ENCODE measurements at regions not wholly inside any gene's neighbourhood (a gene's known extent, or its start where the extent isn't known, plus 50 kb on each side); places are given as distances from the start of the nearest gene placed in this dataset.
A peak's percentile ranks its signal among the peaks of the same experiment; 100 is the strongest.
"Not testable (repeated sequence)": the region's sequence is repeated elsewhere in the genome, so short reads cannot be mapped to it uniquely, and the experiment has no call there.

DNA sequence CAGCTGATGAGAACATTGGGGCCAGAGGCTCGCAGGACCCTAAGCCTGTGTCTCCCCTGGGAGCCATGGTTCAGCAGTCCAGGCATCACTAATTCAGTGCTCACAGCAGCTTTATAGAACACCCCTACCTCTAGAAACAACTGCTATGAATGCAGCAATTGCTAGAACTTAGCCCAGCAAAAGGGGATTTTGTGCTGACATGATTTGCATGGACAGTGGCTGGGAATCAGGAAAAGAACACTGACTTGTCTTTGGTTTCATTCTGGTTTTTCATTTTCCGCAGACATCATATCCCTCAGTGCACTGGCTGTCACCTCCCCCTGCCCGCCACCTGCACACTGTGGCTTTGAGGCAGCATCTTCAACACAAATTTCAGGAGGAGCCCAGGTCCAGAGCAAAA, 3964.9 kb upstream of the TPTE start:
- not testable (repeated sequence) for DNase-seq (ENCODE audit: low read depth)

- DNase-seq (ENCODE audit: low read depth), result not testable (repeated sequence)
These were observed 3964.0 kb upstream of the TPTE start for GRCh38 chr21:6557415-6557814.

- not testable (repeated sequence) for DNase-seq (ENCODE audit: low read depth)
These were observed 3960.2 kb upstream of the TPTE start for GRCh38 chr21:6561168-6561567.

DNA sequence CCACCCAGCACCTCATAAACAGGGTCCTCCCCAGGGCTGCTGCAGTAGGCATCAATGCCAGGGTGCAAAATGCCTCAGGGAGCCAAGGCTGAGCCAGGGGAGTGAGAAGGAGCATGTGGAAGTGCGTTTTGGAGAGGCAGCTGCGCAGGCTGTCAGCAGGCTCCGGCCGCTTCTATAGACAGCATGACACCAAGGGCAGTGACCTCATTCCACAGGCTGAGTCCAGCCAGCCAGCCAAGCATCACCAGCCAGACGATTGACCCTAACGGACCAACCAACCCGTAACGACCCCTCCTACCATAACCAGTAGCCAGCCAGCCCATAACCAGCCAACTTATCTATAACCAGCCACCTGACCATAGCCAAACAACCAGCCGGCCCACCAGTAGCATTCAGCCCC, 3959.8 kb upstream of the TPTE start:
- not testable (repeated sequence) for DNase-seq (ENCODE audit: low read depth)

DNA sequence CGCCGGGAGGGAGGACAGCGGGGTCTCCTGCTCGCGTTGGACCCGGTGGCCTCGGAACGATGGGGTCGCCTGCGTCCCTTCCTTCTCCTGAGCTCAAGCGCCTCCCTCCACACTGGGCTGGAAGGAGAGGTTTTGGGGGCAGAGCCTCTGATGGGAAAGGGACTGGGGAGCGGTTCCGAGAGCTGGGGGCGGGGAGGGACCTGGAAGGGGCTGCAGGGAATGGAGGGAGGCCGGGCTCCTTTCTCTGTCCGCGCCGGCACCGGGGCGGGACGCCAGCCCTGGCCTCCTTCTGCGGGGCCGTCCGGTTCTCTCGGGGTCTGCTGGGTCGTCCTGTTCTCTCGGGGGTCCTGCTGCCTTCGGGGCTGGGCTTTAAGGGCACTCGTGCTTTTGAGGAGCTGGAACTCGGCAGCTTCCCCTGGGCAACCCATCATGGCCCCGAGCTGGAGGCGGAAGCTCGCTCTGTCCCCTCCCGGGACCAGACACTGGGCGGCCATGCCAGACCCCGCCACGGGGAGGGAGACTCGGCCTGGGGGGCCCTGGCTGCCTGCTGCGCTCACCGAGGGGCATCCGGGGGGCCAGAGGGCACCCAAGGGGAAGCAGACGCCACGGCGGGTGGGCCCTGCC, 3956.7 kb upstream of the TPTE start:
- DNase-seq (ENCODE audit: low read depth), result not testable (repeated sequence)

- DNase-seq (ENCODE audit: low read depth), result peak; percentile 31
These were observed 3955.9 kb upstream of the TPTE start for GRCh38 chr21:6565190-6566094.

- DNase-seq (ENCODE audit: low read depth), result not testable (repeated sequence)
These were observed 3953.8 kb upstream of the TPTE start for GRCh38 chr21:6567542-6567941.

- DNase-seq (ENCODE audit: low read depth), result not testable (repeated sequence)
These were observed 3952.2 kb upstream of the TPTE start for GRCh38 chr21:6569152-6569551.

DNA sequence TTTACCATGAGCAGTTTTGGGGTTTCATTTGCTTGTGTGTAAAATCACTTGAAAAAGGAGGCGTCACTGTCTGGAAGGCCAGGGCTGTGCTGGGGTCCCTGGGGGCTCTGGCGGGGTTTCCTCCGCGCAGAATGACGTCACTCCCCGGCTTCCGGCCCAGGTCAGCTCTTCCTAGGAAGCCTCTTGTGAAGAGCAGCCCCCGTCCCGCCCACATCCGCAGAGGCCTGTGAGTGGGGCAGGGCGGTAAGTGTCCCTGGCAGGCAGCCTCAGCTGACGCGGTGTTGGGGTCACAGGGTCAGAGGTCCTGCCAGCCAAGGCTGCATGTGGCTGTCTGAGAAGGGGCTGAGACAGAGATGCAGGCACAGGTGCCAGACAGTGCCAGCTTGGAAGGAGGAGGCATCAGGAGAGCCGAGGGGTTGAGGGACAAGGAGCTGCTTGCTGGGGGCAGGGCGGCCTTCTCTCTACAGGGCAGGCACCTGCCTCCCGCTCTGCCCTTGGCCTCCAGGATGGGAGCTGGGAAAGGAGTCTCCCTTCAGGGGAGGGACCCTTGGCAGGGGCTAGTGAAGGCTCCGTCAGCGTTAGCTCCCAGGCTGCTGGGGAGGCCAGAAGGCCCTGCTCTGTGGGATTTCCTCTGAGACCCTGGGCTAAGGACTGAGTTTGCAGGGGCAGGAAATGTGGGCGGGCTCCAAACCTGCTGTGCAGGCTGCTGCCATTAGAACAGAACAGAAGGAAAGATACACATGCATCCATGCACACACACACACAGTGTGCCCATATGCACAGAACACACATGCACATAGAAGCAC, 3951.6 kb upstream of the TPTE start:
- not testable (repeated sequence) for DNase-seq (ENCODE audit: low read depth)

- not testable (repeated sequence) for DNase-seq (ENCODE audit: low read depth)
These were observed 3950.5 kb upstream of the TPTE start for GRCh38 chr21:6570700-6571368.

DNA sequence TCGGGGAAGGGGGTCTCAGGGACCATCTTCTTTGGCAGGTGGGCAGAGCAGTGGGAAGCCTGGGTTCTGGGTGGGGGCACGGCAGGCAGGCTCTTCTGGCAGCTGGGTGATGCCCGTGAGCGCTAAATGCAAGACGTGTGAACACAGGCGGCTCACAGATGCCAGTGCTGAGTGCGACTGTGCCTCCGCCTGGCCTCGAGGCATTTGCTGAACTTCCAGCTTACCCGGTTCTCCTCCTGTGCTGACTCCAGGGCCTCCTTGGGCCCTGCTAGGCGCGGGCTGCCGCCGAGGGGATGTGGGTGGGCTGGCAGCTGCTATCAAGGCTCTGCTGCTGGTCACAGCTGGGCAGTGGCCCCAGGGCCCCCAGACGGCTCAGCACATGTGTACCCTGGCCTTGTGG, 3947.8 kb upstream of the TPTE start:
- not testable (repeated sequence) for DNase-seq (ENCODE audit: low read depth)

DNA sequence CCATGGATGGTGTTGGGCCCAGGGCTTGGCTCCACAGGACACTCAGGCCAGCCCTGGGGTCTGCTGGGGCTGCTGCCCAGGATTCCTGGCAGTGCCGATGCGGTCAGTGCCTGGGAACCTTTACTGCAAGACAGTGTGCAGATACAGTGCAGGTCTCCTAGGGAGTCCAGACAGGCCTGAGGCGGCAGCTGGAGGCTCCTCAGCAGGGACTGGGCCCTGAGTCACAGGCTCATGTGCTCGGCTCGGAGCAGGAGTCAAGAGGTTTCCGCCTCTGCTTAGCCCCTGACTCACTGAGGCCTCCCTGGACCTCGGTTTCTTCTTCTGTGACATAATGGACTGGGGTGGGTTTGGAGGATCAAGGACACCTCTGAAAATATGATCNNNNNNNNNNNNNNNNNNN, 3941.6 kb upstream of the TPTE start:
- not testable (repeated sequence) for DNase-seq (ENCODE audit: low read depth)

Measured in iris pigment epithelial cell (primary cell).